ENCODE measurements at regions not wholly inside any gene's neighbourhood (a gene's known extent, or its start where the extent isn't known, plus 50 kb on each side); places are given as distances from the start of the nearest gene placed in this dataset.

DNA sequence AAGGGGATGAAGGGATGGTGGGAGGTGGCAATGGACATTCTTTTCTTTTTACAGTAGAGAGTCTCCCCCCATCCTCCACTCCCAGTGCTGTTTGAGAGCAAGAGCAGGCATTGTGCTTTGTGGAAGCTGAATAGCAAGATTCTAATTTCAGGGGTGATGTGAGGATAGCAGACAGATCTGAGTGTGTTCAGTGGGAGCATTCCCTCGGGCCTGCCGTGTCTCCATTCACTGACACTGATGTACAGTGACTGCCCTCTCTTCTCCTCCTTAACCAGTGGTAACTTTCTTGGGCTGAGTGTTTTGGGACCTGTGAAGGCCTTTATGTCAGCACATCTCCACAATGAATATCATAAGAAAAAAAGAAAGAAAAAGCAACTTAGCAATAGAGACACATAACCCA is 396.6 kb upstream of the RPS6KA3 start:
- DNase-seq (ENCODE audit: low read depth) = no peak
- no peak overlapping the region for H3K4me3 ChIP-seq (ENCODE audit: low read depth, low read length)
- TF ChIP-seq, protein P1, sequence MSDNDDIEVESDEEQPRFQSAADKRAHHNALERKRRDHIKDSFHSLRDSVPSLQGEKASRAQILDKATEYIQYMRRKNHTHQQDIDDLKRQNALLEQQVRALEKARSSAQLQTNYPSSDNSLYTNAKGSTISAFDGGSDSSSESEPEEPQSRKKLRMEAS (IDR thresholded peaks at IDR 0.05; ENCODE audit: low read depth, low read length) = no peak

DNA sequence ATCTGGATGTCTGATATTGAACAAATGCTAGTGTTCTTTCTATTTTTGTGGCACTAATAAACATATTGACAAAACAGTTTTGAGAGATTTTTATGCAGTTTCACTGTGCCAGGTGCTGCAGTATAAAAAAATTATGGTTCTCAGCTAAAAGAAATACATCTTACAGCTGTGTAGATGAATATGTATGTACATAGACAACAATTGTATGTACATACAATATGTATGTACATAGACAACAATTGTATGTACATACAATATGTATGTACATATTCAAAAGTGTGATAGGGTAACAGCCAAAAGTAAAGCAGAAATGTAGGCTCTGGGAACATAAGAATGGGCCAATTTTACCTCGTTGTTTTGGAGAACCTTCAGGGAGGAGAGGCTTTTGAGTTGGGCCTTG is 390.0 kb upstream of the RPS6KA3 start:
- TF ChIP-seq POLR2A (IDR thresholded peaks at IDR 0.05; ENCODE audit: extremely low read depth, insufficient read length) (no peak), MYC (IDR thresholded peaks at IDR 0.05; ENCODE audit: low read depth, low read length) (no peak)
- TF ChIP-seq, protein P2, sequence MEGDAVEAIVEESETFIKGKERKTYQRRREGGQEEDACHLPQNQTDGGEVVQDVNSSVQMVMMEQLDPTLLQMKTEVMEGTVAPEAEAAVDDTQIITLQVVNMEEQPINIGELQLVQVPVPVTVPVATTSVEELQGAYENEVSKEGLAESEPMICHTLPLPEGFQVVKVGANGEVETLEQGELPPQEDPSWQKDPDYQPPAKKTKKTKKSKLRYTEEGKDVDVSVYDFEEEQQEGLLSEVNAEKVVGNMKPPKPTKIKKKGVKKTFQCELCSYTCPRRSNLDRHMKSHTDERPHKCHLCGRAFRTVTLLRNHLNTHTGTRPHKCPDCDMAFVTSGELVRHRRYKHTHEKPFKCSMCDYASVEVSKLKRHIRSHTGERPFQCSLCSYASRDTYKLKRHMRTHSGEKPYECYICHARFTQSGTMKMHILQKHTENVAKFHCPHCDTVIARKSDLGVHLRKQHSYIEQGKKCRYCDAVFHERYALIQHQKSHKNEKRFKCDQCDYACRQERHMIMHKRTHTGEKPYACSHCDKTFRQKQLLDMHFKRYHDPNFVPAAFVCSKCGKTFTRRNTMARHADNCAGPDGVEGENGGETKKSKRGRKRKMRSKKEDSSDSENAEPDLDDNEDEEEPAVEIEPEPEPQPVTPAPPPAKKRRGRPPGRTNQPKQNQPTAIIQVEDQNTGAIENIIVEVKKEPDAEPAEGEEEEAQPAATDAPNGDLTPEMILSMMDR (IDR thresholded peaks at IDR 0.05; ENCODE audit: low read depth, low read length) = no peak
- TF ChIP-seq, protein P1 (IDR thresholded peaks at IDR 0.05; ENCODE audit: low read depth, low read length) = no peak
- DNase-seq (ENCODE audit: low read depth) = no peak
- H3K4me3 ChIP-seq (ENCODE audit: low read depth, low read length) = no peak overlapping the region

DNA sequence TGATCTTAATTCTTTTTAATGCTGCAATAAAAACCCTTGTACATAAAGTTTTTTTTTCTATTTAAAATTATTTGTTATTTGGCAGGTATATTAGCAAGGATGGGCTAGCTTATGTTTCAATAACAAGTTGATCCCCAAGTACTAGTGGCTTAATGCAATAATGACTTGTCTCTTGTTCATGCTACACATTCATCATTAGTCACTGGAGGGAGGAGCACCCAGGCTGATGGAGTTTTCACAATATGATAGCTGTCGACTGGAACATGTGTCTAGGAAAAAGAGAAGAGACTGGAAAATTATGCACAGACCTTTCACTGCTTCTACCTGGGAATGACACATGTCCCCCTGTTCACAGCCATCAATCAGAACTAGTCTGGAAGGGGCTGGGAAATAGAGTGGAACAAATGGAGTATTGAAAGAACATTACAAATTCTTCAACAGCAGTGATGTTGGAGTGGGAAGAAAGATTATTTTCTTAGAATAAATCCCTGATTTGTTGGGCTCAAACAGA is 387.9 kb upstream of the RPS6KA3 start:
- no peak for DNase-seq (ENCODE audit: low read depth)
- no peak overlapping the region for H3K4me3 ChIP-seq (ENCODE audit: low read depth, low read length)
- TF ChIP-seq POLR2A (IDR thresholded peaks at IDR 0.05; ENCODE audit: extremely low read depth, insufficient read length) = no peak
- TF ChIP-seq MYC (IDR thresholded peaks at IDR 0.05; ENCODE audit: low read depth, low read length) = no peak
- TF ChIP-seq, protein P2 (IDR thresholded peaks at IDR 0.05; ENCODE audit: low read depth, low read length) = no peak
- TF ChIP-seq, protein P1 (IDR thresholded peaks at IDR 0.05; ENCODE audit: low read depth, low read length) = no peak

DNA sequence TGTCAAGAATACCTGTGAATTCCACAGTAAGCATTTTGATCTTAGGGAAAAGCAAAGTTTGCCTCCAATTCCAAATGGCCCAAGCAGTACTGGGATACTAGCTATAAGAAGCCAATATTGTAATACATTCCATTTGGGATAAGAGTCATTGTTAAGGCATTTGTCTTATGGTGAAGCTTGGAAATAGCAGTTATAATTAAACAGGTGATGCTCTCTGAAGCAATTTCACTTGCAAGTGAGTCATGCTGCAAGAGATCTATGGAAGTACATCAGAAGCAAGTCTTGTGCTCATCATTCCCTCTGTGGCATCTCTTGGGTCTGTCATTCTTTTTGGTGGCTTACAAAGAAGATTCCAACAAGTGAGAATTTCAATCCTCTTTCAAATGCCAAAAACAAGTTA is 386.4 kb upstream of the RPS6KA3 start:
- DNase-seq (ENCODE audit: low read depth) = no peak
- no peak overlapping the region for H3K4me3 ChIP-seq (ENCODE audit: low read depth, low read length)
- TF ChIP-seq MYC (IDR thresholded peaks at IDR 0.05; ENCODE audit: low read depth, low read length) = no peak
- TF ChIP-seq POLR2A (IDR thresholded peaks at IDR 0.05; ENCODE audit: extremely low read depth, insufficient read length) = no peak
- TF ChIP-seq, protein P2 (IDR thresholded peaks at IDR 0.05; ENCODE audit: low read depth, low read length) = no peak
- TF ChIP-seq, protein P1 (IDR thresholded peaks at IDR 0.05; ENCODE audit: low read depth, low read length) = no peak

DNA sequence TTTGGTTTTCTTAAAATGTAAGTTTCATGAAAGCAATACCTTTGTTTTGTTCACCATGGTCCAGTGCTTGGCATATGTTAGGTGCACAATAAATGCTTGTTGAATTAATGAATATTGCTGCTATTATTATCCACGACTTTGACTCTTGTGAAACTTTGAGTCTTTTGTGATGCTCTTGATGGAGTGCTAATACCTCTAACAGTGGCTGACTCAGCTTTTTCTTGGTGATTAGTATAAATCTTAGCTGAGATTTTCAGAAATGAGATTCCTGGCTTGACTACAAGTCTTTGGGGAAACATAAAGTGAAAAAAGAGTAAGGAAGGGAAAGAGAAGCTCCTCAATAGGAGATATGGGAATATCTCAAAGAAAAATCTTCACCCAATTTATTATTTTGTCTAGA is 375.2 kb upstream of the RPS6KA3 start:
- DNase-seq (ENCODE audit: low read depth) = no peak
- no peak overlapping the region for H3K4me3 ChIP-seq (ENCODE audit: low read depth, low read length)
- TF ChIP-seq MYC (IDR thresholded peaks at IDR 0.05; ENCODE audit: low read depth, low read length) (no peak), POLR2A (IDR thresholded peaks at IDR 0.05; ENCODE audit: extremely low read depth, insufficient read length) (no peak)
- TF ChIP-seq, protein P1 (IDR thresholded peaks at IDR 0.05; ENCODE audit: low read depth, low read length) = no peak
- TF ChIP-seq, protein P2 (IDR thresholded peaks at IDR 0.05; ENCODE audit: low read depth, low read length) = no peak

DNA sequence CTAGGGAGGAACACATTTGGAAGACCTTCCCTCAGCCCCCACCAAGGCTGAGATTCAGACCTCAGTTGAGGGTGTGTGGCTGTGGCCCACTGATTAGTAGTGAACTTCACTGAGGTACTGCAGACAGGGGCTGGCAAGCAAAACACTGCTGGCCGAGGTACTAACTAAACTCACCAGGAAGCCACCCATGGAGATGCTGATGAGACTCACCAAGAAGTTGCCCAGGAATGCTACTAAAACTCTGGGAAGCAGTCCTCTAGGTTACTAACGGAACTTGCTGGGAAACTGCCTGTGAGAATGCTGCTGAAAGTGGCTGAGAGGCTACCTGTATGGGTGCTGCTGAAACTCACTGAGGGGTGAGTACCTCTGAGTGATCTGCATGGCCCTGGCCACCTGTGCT is 372.4 kb upstream of the RPS6KA3 start:
- H3K4me3 ChIP-seq (ENCODE audit: low read depth, low read length) = no peak overlapping the region
- no peak for DNase-seq (ENCODE audit: low read depth)
- TF ChIP-seq, protein P2 (IDR thresholded peaks at IDR 0.05; ENCODE audit: low read depth, low read length) = no peak
- TF ChIP-seq, protein P1 (IDR thresholded peaks at IDR 0.05; ENCODE audit: low read depth, low read length) = no peak
- TF ChIP-seq POLR2A (IDR thresholded peaks at IDR 0.05; ENCODE audit: extremely low read depth, insufficient read length) (no peak), MYC (IDR thresholded peaks at IDR 0.05; ENCODE audit: low read depth, low read length) (no peak)

Data from NB4 (cell line).